PC-3 (cell line): ENCODE measurements at regions not wholly inside any gene's neighbourhood (a gene's known extent, or its start where the extent isn't known, plus 50 kb on each side); places are given as distances from the start of the nearest gene placed in this dataset.
"Not testable (repeated sequence)": the region's sequence is repeated elsewhere in the genome, so short reads cannot be mapped to it uniquely, and the experiment has no call there.

Experiments used
- ATAC-seq: fragments of 200-7000 bp; cut with Tn5 transposase; 2 replicates; pipeline ENCODE4 v1.9.1; 2020; ENCODE audit warnings: mild to moderate bottlenecking, moderate library complexity
- BruUV-seq: library from RNA; stranded (reverse); fragments of 400-500 nt; replicated peaks from 2 replicates; lab custom pipeline; 2021; lab: Mats Ljungman, UMichigan
- CTCF ChIA-PET: fragments of 300-600 bp; sonication (Branson Sonifier 250); formaldehyde crosslinking; loops from one replicate; lab custom pipeline; 2022; ENCODE audit warnings: antibody characterized with exemption; lab: Charles Lee
- POLR2A ChIA-PET: fragments of 300-600 bp; sonication (Branson Sonifier 250); formaldehyde crosslinking; loops from one replicate; lab custom pipeline; 2022; ENCODE audit warnings: antibody characterized with exemption; ENCODE audit not compliant: unreplicated experiment; lab: Charles Lee
- DNase-seq: peaks from one replicate; pipeline ENCODE4 v3.0.0-alpha.2; 2015
- H2AFZ ChIP-seq: fragments of 300-600 bp; sonication (generic); 2 replicates; pipeline ENCODE4 v1.6.0; 2016; ENCODE audit warnings: antibody characterized with exemption, low read length
- H3F3A ChIP-seq: fragments of 300-600 bp; sonication (generic); one replicate; pipeline ENCODE4 v1.6.0; 2017; ENCODE audit warnings: antibody characterized with exemption, low read length, control low read depth, mild to moderate bottlenecking; ENCODE audit not compliant: unreplicated experiment
- H3K27ac ChIP-seq: fragments of 300-600 bp; sonication (generic); 2 replicates; pipeline ENCODE4 v1.5.1; 2016; ENCODE audit warnings: mild to moderate bottlenecking, low read length
- H3K27me3 ChIP-seq: fragments of 300-600 bp; sonication (generic); 2 replicates; pipeline ENCODE4 v1.6.1; 2016; ENCODE audit warnings: low read length, mixed read lengths
- H3K36me3 ChIP-seq: fragments of 300-600 bp; sonication (generic); 2 replicates; pipeline ENCODE4 v1.6.1; 2016; ENCODE audit warnings: low read depth, mixed run types, low read length, mixed read lengths
- H3K4me1 ChIP-seq: fragments of 300-600 bp; sonication (generic); 2 replicates; pipeline ENCODE4 v1.5.1; 2016; ENCODE audit warnings: low read length; ENCODE audit not compliant: insufficient read depth
- H3K4me2 ChIP-seq: fragments of 300-600 bp; sonication (generic); 2 replicates; pipeline ENCODE4 v1.6.0; 2016; ENCODE audit warnings: low read length
- H3K4me3 ChIP-seq: fragments of 300-600 bp; sonication (generic); 2 replicates; pipeline ENCODE4 v1.5.1; 2016; ENCODE audit warnings: mild to moderate bottlenecking, low read length, mixed read lengths
- H3K79me2 ChIP-seq: fragments of 300-600 bp; sonication (generic); 2 replicates; pipeline ENCODE4 v1.6.1; 2017; ENCODE audit warnings: low read length, mixed read lengths
- H3K9ac ChIP-seq: fragments of 300-600 bp; sonication (generic); 2 replicates; pipeline ENCODE4 v1.6.0; 2016; ENCODE audit warnings: mild to moderate bottlenecking, low read length
- H3K9me2 ChIP-seq: fragments of 300-600 bp; sonication (generic); replicated peaks from 2 replicates; pipeline ENCODE4 v1.6.1; 2016; ENCODE audit warnings: mixed run types, low read length, mixed read lengths
- H3K9me3 ChIP-seq: fragments of 300-600 bp; sonication (generic); 2 replicates; pipeline ENCODE4 v1.6.1; 2016; ENCODE audit warnings: low read length, mixed read lengths
- H4K20me1 ChIP-seq: fragments of 300-600 bp; sonication (generic); 2 replicates; pipeline ENCODE4 v1.6.1; 2016; ENCODE audit warnings: low read length, mixed read lengths
- CTCF ChIP-seq: fragments of 300-600 bp; sonication (generic); conservative IDR thresholded peaks from 2 replicates; pipeline ENCODE4 v1.5.1; 2017; ENCODE audit warnings: antibody characterized with exemption, low read depth, mild to moderate bottlenecking, low read length
- EZH2 ChIP-seq: fragments of 300-600 bp; sonication (generic); IDR thresholded peaks from one replicate; pipeline ENCODE4 v1.6.1; 2017; ENCODE audit warnings: antibody characterized with exemption, mild to moderate bottlenecking, low read length; ENCODE audit not compliant: unreplicated experiment
- EZH2phosphoT487 ChIP-seq: fragments of 300-600 bp; sonication (generic); IDR thresholded peaks from 2 replicates; pipeline ENCODE4 v1.6.1; 2018; ENCODE audit warnings: mild to moderate bottlenecking, antibody characterized with exemption, low read length, borderline replicate concordance
- intact Hi-C: fragments of 100-400 bp; cut with micrococcal nuclease; formaldehyde crosslinking; loops from 2 replicates; pipeline ENCODE4 v1.9.0; 2023

GRCh38 chr7:113267885-113268284, 149.5 kb upstream of the SMIM30 start:
- Histone ChIP-seq H3K27me3 (no peaks in the 10 kb centered on the region), H2AFZ (no peak overlapping the region), H3K4me1 (no peaks in the 10 kb centered on the region), H3K27ac (peak overlapping the region; percentile 53), H3K4me2 (no peak overlapping the region), H3K9me2 (no peaks in the 10 kb centered on the region), H3K4me3 (no peak overlapping the region), H3K9me3 (no peaks in the 10 kb centered on the region), H3K9ac (no peak overlapping the region), H4K20me1 (no peaks in the 10 kb centered on the region), H3K36me3 (no peaks in the 10 kb centered on the region), H3F3A (no peaks in the 10 kb centered on the region), H3K79me2 (no peaks in the 10 kb centered on the region)
- intact Hi-C loops: no loop called here
- ChIA-PET POLR2A (no interaction called here), CTCF (no interaction called here)
- no peak for TF ChIP-seq EZH2
- no peak for TF ChIP-seq CTCF
- no peak for TF ChIP-seq EZH2phosphoT487
- ATAC-seq (no peak), DNase-seq (peak; percentile 46)
- no TSS peak for BruUV-seq

- peak overlapping the region; percentile 53 for H3K27ac ChIP-seq
- H3K4me3 ChIP-seq: no peak overlapping the region
- H3K27me3 ChIP-seq: no peaks in the 10 kb centered on the region
- H2AFZ ChIP-seq: no peak overlapping the region
- H4K20me1 ChIP-seq: no peaks in the 10 kb centered on the region
- ATAC-seq: no peak
- no peak overlapping the region for H3K9ac ChIP-seq
- H3K4me2 ChIP-seq: no peak overlapping the region
- POLR2A ChIA-PET: no interaction called here
- H3K9me2 ChIP-seq: no peaks in the 10 kb centered on the region
- no TSS peak for BruUV-seq
- CTCF ChIA-PET: no interaction called here
- H3K9me3 ChIP-seq: no peaks in the 10 kb centered on the region
- TF ChIP-seq EZH2 (no peak), EZH2phosphoT487 (no peak), CTCF (no peak)
- H3F3A ChIP-seq: no peaks in the 10 kb centered on the region
- H3K36me3 ChIP-seq: no peaks in the 10 kb centered on the region
- no peaks in the 10 kb centered on the region for H3K4me1 ChIP-seq
- intact Hi-C loops: no loop called here
- peak; percentile 12 for DNase-seq
- H3K79me2 ChIP-seq: no peaks in the 10 kb centered on the region
Measured at GRCh38 chr7:113267271-113267670, 148.9 kb upstream of the SMIM30 start.

GRCh38 chr7:113263749-113264148, 145.4 kb upstream of the SMIM30 start:
- Histone ChIP-seq H3K4me1 (no peaks in the 10 kb centered on the region), H3K4me3 (no peak overlapping the region), H3K27me3 (no peaks in the 10 kb centered on the region), H4K20me1 (no peaks in the 10 kb centered on the region), H3K9me2 (no peaks in the 10 kb centered on the region), H3K36me3 (no peaks in the 10 kb centered on the region), H3F3A (no peaks in the 10 kb centered on the region), H2AFZ (peak overlapping the region; percentile 42; the same call in 1 of the 2 replicates), H3K27ac (no peak overlapping the region), H3K4me2 (no peak overlapping the region), H3K9me3 (no peaks in the 10 kb centered on the region), H3K9ac (no peak overlapping the region), H3K79me2 (no peaks in the 10 kb centered on the region)
- TF ChIP-seq EZH2: no peak
- no peak for TF ChIP-seq CTCF
- no peak for TF ChIP-seq EZH2phosphoT487
- DNase-seq: no peak
- no TSS peak for BruUV-seq
- intact Hi-C loops: no loop called here
- CTCF ChIA-PET: no interaction called here
- no peak for ATAC-seq
- POLR2A ChIA-PET: no interaction called here

GRCh38 chr7:113263215-113263742, 144.9 kb upstream of the SMIM30 start:
- H3K4me1 ChIP-seq, H3F3A ChIP-seq, H3K9ac ChIP-seq, H3K4me3 ChIP-seq, H3K4me2 ChIP-seq, H3K27me3 ChIP-seq, BruUV-seq, POLR2A ChIA-PET, ATAC-seq, H4K20me1 ChIP-seq, H3K9me2 ChIP-seq, H3K27ac ChIP-seq, H2AFZ ChIP-seq, DNase-seq, H3K36me3 ChIP-seq, intact Hi-C loops, H3K79me2 ChIP-seq, H3K9me3 ChIP-seq, CTCF ChIA-PET: not testable (repeated sequence)
